Lower leg skin (tissue), 4 donors: ENCODE measurements at regions not wholly inside any gene's neighbourhood (a gene's known extent, or its start where the extent isn't known, plus 50 kb on each side); places are given as distances from the start of the nearest gene placed in this dataset.

Experiments used
- DNase-seq, 2 donors: peaks; one replicate each; pipeline ENCODE4 v3.0.0-alpha.2; 2019; ENCODE audit warnings: low spot score in 2 of 2
- H3K4me3 ChIP-seq: fragments of 200-600 bp; sonication (generic); 2 replicates; pipeline ENCODE4 v1.5.1; 2017; ENCODE audit warnings: mild to moderate bottlenecking, low read depth; ENCODE audit not compliant: poor library complexity, severe bottlenecking
- POLR2A ChIP-seq, 2 donors: fragments of 450-650 bp; IDR thresholded peaks; one replicate each; pipeline ENCODE4 v1.6.1; 2016 to 2017; ENCODE audit warnings: antibody characterized with exemption in 2 of 2, mild to moderate bottlenecking in 1 of 2, moderate library complexity in 1 of 2
- WGBS, 2 donors: methylation state at CpG; one replicate each; pipeline ENCODE4 v1.1.5; 2018; 5-methylcytosine and 5-hydroxymethylcytosine counted together
- intact Hi-C: fragments of 100-400 bp; cut with DNase I; formaldehyde crosslinking; loops from one replicate; pipeline ENCODE4 v1.15.0; 2023; ENCODE audit warnings: low total_unique reads
- TF ChIP-seq, protein P1 (sequence below), 3 donors: fragments of 450-650 bp; IDR thresholded peaks; one replicate each; pipeline ENCODE4 v1.5.1; 2016; ENCODE audit warnings: antibody characterized with exemption in 3 of 3, mild to moderate bottlenecking in 3 of 3, moderate library complexity in 2 of 3

GRCh38 chrX:95693365-95693764 lies 991.3 kb upstream of the DIAPH2 start:
- TF ChIP-seq, protein P1, sequence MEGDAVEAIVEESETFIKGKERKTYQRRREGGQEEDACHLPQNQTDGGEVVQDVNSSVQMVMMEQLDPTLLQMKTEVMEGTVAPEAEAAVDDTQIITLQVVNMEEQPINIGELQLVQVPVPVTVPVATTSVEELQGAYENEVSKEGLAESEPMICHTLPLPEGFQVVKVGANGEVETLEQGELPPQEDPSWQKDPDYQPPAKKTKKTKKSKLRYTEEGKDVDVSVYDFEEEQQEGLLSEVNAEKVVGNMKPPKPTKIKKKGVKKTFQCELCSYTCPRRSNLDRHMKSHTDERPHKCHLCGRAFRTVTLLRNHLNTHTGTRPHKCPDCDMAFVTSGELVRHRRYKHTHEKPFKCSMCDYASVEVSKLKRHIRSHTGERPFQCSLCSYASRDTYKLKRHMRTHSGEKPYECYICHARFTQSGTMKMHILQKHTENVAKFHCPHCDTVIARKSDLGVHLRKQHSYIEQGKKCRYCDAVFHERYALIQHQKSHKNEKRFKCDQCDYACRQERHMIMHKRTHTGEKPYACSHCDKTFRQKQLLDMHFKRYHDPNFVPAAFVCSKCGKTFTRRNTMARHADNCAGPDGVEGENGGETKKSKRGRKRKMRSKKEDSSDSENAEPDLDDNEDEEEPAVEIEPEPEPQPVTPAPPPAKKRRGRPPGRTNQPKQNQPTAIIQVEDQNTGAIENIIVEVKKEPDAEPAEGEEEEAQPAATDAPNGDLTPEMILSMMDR (IDR thresholded peaks at IDR 0.05) = no peak
- no peak for TF ChIP-seq POLR2A (IDR thresholded peaks at IDR 0.05)
- 70 to 80% methylated on average over 2 of the region's 2 CpGs for WGBS, 2 donors
- intact Hi-C loops = no loop called here
- no peak for DNase-seq
- H3K4me3 ChIP-seq = no peak overlapping the region

DNA sequence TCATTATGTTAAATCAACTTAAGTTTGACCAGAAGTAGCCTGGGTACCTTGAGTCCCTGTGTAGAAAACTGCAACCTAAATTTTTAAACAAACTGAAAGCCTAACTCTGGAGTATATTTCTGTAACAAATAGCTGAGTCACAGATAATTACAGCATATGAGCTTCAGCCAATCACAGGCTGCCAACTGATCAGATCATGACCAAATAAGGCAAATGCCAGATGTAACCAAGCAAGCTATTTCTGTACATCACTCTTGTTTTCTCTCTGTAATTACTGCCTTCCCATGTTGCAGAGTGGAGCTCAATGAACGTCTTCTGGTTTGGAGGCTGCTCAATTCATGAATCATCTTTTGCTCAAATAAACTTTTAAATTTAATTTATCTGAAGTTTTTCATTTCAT lies 980.9 kb upstream of the DIAPH2 start:
- no peak for DNase-seq
- TF ChIP-seq POLR2A (IDR thresholded peaks at IDR 0.05) = no peak
- TF ChIP-seq, protein P1 (IDR thresholded peaks at IDR 0.05) = no peak
- H3K4me3 ChIP-seq = no peak overlapping the region
- intact Hi-C loops = no loop called here
- WGBS, 2 donors = 40 to 55% methylated on average over 1 of the region's 1 CpG

DNA sequence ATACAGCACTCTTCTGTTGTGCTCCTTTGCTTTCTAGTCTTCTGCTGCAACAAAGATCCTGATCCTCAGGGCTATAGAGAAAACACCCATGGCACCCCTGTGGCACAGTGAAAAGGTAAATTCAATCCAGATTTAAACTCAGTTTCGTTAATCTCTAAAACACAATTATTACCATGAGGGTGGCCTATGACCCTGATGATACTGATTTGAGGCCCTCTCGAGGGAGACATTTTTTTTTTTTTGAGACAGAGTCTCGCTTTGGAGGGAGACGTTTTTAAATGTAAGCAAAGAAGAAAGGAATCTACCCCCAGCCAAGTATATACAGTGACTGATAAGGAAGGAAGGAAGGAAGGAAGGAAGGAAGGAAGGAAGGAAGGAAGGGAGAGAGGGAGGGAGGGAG lies 967.8 kb upstream of the DIAPH2 start:
- H3K4me3 ChIP-seq = no peak overlapping the region
- intact Hi-C loops = no loop called here
- 59 to 76% methylated on average over 4 of the region's 4 CpGs for WGBS, 2 donors
- TF ChIP-seq, protein P1 (IDR thresholded peaks at IDR 0.05) = no peak
- no peak for TF ChIP-seq POLR2A (IDR thresholded peaks at IDR 0.05)
- no peak for DNase-seq

DNA sequence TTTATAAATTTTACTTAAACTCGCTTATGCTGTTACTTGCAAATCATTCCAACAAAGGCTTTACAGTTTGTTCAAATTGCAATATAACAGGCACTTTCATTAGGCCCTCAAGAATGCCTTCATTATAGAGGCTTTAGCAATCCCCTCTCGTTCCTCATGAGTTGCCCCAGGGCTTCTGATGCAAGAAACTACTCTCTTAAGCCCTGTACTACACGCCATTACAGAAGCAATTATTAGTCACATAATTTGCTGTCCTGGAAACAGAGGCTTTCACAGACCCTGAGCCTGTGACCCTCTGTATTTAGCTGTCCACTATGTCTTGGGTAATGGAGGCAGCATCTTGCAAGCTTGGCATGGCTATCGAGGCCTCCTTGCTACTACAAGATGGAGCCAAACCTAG lies 965.9 kb upstream of the DIAPH2 start:
- no peak overlapping the region for H3K4me3 ChIP-seq
- intact Hi-C loops = no loop called here
- DNase-seq = no peak
- TF ChIP-seq, protein P1 (IDR thresholded peaks at IDR 0.05) = no peak
- no peak for TF ChIP-seq POLR2A (IDR thresholded peaks at IDR 0.05)
- WGBS, 2 donors = 70 to 73% methylated on average over 4 of the region's 4 CpGs

GRCh38 chrX:95721011-95721410 lies 963.6 kb upstream of the DIAPH2 start:
- 64 to 75% methylated on average over 4 of the region's 4 CpGs for WGBS, 2 donors
- intact Hi-C loops = no loop called here
- no peak for TF ChIP-seq POLR2A (IDR thresholded peaks at IDR 0.05)
- TF ChIP-seq, protein P1 (IDR thresholded peaks at IDR 0.05) = no peak
- no peak for DNase-seq
- H3K4me3 ChIP-seq = no peak overlapping the region

DNA sequence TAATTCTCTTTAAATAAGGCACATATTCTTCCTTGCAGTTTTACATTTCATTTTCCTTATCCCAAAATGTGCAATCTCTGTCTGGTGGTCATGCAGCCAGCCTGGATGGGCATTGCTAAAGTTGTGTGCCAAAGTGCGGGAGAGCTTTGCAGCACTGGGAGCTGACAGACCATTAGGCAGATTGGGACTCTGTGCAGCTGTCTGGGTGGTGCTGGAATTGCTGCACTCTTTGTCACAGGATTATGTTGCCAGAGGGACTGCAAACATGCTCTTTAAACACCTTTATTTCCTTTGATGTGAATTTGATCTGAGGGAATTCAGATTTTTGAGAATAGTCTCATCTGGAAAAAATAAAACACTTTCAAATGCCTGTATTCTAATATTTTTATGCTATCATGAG lies 956.2 kb upstream of the DIAPH2 start:
- DNase-seq = no peak
- TF ChIP-seq POLR2A (IDR thresholded peaks at IDR 0.05) = no peak
- TF ChIP-seq, protein P1 (IDR thresholded peaks at IDR 0.05) = no peak
- 44 to 63% methylated on average over 1 of the region's 1 CpG for WGBS, 2 donors
- intact Hi-C loops = no loop called here
- H3K4me3 ChIP-seq = no peak overlapping the region
